ENCODE measurements at regions not wholly inside any gene's neighbourhood (a gene's known extent, or its start where the extent isn't known, plus 50 kb on each side); places are given as distances from the start of the nearest gene placed in this dataset.

DNA sequence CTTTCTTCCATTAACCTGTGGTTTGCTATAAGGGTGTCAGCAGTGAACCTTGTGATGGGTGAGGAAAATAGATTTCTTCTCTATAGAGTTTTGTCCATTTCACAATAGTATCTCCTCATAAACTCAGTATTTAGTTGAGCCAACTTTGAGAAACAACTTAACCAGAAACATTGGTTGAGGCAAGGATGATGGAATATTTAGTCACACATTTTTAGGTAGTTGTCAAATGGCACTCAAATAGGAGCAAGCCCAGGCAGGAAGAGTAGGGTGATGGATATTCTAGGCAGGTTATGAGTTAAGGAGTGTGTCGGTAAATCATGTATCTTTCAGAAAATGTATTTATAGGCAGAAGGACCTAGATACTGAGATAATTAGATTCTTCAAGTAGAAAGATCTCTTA, 1267.6 kb downstream of the SLC16A7 start (continued):
- TF ChIP-seq, protein P1, sequence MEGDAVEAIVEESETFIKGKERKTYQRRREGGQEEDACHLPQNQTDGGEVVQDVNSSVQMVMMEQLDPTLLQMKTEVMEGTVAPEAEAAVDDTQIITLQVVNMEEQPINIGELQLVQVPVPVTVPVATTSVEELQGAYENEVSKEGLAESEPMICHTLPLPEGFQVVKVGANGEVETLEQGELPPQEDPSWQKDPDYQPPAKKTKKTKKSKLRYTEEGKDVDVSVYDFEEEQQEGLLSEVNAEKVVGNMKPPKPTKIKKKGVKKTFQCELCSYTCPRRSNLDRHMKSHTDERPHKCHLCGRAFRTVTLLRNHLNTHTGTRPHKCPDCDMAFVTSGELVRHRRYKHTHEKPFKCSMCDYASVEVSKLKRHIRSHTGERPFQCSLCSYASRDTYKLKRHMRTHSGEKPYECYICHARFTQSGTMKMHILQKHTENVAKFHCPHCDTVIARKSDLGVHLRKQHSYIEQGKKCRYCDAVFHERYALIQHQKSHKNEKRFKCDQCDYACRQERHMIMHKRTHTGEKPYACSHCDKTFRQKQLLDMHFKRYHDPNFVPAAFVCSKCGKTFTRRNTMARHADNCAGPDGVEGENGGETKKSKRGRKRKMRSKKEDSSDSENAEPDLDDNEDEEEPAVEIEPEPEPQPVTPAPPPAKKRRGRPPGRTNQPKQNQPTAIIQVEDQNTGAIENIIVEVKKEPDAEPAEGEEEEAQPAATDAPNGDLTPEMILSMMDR (IDR thresholded peaks at IDR 0.05; ENCODE audit: low read depth, low read length, missing input control): no peak
- TF ChIP-seq FOXA1 (IDR thresholded peaks at IDR 0.05) (no peak), RXRA (IDR thresholded peaks at IDR 0.05) (no peak), SP1 (IDR thresholded peaks at IDR 0.05) (no peak)

- no peaks in the 10 kb centered on the region for H3K36me3 ChIP-seq (ENCODE audit: control insufficient read depth in 4 of 4, insufficient read depth in 3 of 4, low read depth in 1 of 4, low read length in 3 of 4)
- H3K9ac ChIP-seq (ENCODE audit: low read depth in 1 of 2, low read length in 2 of 2): no peak overlapping the region
- WGBS: 84% methylated on average over 7 of the region's 7 CpGs
- no peaks in the 10 kb centered on the region for H3K4me1 ChIP-seq (ENCODE audit: control insufficient read depth in 4 of 4, insufficient read depth in 4 of 4, low read length in 3 of 4)
- H3K27me3 ChIP-seq (ENCODE audit: control insufficient read depth in 4 of 4, insufficient read depth in 4 of 4, low read length in 3 of 4): no peaks in the 10 kb centered on the region
- no peak overlapping the region for H3K4me3 ChIP-seq (ENCODE audit: low read depth in 1 of 3, low read length in 3 of 3)
- no peak overlapping the region for H3K27ac ChIP-seq (ENCODE audit: low read depth in 1 of 2, low read length in 2 of 2)
- TF ChIP-seq JUND (IDR thresholded peaks at IDR 0.05) (no peak), YY1 (IDR thresholded peaks at IDR 0.05) (no peak), FOXA2 (IDR thresholded peaks at IDR 0.05) (no peak), MAX (IDR thresholded peaks at IDR 0.05) (no peak), FOXA1 (IDR thresholded peaks at IDR 0.05) (no peak), HNF4A (conservative IDR thresholded peaks at IDR 0.05) (no peak), HNF4G (IDR thresholded peaks at IDR 0.05) (no peak), EGR1 (IDR thresholded peaks at IDR 0.05; ENCODE audit: low read depth in 2 of 2) (no peak), GABPA (IDR thresholded peaks at IDR 0.05 in 1 of 2, conservative IDR thresholded peaks at IDR 0.05 in 1 of 2) (no peak), RAD21 (IDR thresholded peaks at IDR 0.05) (no peak), RXRA (IDR thresholded peaks at IDR 0.05) (no peak), ATF3 (IDR thresholded peaks at IDR 0.05) (no peak), SP1 (IDR thresholded peaks at IDR 0.05) (no peak), TAF1 (conservative IDR thresholded peaks at IDR 0.05) (no peak), NR2F2 (IDR thresholded peaks at IDR 0.05) (no peak)
- TF ChIP-seq, protein P2, sequence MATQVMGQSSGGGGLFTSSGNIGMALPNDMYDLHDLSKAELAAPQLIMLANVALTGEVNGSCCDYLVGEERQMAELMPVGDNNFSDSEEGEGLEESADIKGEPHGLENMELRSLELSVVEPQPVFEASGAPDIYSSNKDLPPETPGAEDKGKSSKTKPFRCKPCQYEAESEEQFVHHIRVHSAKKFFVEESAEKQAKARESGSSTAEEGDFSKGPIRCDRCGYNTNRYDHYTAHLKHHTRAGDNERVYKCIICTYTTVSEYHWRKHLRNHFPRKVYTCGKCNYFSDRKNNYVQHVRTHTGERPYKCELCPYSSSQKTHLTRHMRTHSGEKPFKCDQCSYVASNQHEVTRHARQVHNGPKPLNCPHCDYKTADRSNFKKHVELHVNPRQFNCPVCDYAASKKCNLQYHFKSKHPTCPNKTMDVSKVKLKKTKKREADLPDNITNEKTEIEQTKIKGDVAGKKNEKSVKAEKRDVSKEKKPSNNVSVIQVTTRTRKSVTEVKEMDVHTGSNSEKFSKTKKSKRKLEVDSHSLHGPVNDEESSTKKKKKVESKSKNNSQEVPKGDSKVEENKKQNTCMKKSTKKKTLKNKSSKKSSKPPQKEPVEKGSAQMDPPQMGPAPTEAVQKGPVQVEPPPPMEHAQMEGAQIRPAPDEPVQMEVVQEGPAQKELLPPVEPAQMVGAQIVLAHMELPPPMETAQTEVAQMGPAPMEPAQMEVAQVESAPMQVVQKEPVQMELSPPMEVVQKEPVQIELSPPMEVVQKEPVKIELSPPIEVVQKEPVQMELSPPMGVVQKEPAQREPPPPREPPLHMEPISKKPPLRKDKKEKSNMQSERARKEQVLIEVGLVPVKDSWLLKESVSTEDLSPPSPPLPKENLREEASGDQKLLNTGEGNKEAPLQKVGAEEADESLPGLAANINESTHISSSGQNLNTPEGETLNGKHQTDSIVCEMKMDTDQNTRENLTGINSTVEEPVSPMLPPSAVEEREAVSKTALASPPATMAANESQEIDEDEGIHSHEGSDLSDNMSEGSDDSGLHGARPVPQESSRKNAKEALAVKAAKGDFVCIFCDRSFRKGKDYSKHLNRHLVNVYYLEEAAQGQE (IDR thresholded peaks at IDR 0.05): no peak
- TF ChIP-seq, protein P3, sequence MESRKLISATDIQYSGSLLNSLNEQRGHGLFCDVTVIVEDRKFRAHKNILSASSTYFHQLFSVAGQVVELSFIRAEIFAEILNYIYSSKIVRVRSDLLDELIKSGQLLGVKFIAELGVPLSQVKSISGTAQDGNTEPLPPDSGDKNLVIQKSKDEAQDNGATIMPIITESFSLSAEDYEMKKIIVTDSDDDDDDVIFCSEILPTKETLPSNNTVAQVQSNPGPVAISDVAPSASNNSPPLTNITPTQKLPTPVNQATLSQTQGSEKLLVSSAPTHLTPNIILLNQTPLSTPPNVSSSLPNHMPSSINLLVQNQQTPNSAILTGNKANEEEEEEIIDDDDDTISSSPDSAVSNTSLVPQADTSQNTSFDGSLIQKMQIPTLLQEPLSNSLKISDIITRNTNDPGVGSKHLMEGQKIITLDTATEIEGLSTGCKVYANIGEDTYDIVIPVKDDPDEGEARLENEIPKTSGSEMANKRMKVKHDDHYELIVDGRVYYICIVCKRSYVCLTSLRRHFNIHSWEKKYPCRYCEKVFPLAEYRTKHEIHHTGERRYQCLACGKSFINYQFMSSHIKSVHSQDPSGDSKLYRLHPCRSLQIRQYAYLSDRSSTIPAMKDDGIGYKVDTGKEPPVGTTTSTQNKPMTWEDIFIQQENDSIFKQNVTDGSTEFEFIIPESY (IDR thresholded peaks at IDR 0.05): no peak
- TF ChIP-seq, protein P1 (IDR thresholded peaks at IDR 0.05; ENCODE audit: low read depth, low read length, missing input control): no peak
- H3K9me3 ChIP-seq (ENCODE audit: control insufficient read depth in 4 of 4, low read length in 3 of 4): no peaks in the 10 kb centered on the region
- DNase-seq (ENCODE audit: low spot score): no peak
These were observed 1276.4 kb downstream of the SLC16A7 start for GRCh38 chr12:60872219-60872618.
